ENCODE measurements at regions not wholly inside any gene's neighbourhood (a gene's known extent, or its start where the extent isn't known, plus 50 kb on each side); places are given as distances from the start of the nearest gene placed in this dataset.

DNA sequence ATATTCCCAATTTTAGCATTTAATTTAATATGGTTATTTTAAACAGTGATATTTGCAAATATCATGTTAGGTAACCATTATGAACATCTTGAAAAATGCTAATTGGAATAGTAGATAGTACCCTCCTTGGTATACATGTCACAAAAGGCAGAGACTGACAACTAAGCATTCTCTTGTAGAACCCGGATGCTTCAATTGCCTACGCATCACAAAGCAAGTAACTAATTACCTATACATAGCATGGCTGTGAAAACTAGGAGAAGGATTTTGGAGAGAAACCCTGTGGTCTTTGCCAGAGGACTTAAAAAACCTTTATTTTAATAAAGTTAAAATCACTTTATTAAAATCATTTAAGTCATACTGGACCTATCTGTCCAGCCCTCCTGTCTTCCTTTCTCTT, 764.1 kb upstream of the TENM3 start (continued):
- TF ChIP-seq, protein P1, sequence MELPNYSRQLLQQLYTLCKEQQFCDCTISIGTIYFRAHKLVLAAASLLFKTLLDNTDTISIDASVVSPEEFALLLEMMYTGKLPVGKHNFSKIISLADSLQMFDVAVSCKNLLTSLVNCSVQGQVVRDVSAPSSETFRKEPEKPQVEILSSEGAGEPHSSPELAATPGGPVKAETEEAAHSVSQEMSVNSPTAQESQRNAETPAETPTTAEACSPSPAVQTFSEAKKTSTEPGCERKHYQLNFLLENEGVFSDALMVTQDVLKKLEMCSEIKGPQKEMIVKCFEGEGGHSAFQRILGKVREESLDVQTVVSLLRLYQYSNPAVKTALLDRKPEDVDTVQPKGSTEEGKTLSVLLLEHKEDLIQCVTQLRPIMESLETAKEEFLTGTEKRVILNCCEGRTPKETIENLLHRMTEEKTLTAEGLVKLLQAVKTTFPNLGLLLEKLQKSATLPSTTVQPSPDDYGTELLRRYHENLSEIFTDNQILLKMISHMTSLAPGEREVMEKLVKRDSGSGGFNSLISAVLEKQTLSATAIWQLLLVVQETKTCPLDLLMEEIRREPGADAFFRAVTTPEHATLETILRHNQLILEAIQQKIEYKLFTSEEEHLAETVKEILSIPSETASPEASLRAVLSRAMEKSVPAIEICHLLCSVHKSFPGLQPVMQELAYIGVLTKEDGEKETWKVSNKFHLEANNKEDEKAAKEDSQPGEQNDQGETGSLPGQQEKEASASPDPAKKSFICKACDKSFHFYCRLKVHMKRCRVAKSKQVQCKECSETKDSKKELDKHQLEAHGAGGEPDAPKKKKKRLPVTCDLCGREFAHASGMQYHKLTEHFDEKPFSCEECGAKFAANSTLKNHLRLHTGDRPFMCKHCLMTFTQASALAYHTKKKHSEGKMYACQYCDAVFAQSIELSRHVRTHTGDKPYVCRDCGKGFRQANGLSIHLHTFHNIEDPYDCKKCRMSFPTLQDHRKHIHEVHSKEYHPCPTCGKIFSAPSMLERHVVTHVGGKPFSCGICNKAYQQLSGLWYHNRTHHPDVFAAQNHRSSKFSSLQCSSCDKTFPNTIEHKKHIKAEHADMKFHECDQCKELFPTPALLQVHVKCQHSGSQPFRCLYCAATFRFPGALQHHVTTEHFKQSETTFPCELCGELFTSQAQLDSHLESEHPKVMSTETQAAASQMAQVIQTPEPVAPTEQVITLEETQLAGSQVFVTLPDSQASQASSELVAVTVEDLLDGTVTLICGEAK (IDR thresholded peaks at IDR 0.05) = no peak
- TF ChIP-seq, protein P1 (CRISPR knock-in tag; IDR thresholded peaks at IDR 0.05) = no peak
- TF ChIP-seq PHF8 (CRISPR knock-in tag; IDR thresholded peaks at IDR 0.05) = no peak
- TF ChIP-seq ZBTB8A (CRISPR knock-in tag; IDR thresholded peaks at IDR 0.05; ENCODE audit: borderline replicate concordance, low read depth) = no peak
- TF ChIP-seq ZNF770 (CRISPR knock-in tag; IDR thresholded peaks at IDR 0.05) = no peak
- TF ChIP-seq ZNF7 (CRISPR knock-in tag; IDR thresholded peaks at IDR 0.05) = no peak

Measured in HepG2 (cell line).